Stimulated activated CD8-positive, alpha-beta memory T cell treated with anti-CD3 and anti-CD28 coated beads, Interleukin-7, amount 100 ng/mL, for 24 hours (primary cell): ENCODE measurements at regions not wholly inside any gene's neighbourhood (a gene's known extent, or its start where the extent isn't known, plus 50 kb on each side); places are given as distances from the start of the nearest gene placed in this dataset.

Experiments
- DNase-seq: peaks from one replicate; pipeline ENCODE4 v3.0.0-alpha.2; 2020; ENCODE audit warnings: low read depth

GRCh38 chr6:98467091-98467490 lies 367.3 kb upstream of the POU3F2 start:
- DNase-seq: no peak

- DNase-seq: no peak
These were observed 366.5 kb upstream of the POU3F2 start for GRCh38 chr6:98467902-98468301.

- DNase-seq: no peak
These were observed 365.2 kb upstream of the POU3F2 start for GRCh38 chr6:98469141-98469540.

DNA sequence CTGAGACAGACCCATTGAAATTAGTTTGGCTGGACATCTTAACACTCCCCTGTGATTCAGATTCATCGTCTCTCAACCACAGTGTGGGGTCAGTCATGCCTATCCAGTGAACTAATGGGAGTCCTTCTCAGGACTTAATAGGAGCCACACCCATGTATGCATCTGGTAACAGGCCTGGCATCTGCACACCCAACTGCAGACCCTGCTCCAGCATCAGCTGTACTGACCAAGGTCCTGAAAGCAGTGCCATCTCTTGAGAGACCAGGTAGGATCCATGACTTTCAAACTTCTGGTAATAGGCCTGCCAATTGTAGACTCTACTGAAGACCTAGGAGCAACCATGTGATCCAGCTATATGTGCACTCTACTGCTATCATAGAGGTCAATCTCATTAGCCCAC lies 363.6 kb upstream of the POU3F2 start:
- no peak for DNase-seq

DNA sequence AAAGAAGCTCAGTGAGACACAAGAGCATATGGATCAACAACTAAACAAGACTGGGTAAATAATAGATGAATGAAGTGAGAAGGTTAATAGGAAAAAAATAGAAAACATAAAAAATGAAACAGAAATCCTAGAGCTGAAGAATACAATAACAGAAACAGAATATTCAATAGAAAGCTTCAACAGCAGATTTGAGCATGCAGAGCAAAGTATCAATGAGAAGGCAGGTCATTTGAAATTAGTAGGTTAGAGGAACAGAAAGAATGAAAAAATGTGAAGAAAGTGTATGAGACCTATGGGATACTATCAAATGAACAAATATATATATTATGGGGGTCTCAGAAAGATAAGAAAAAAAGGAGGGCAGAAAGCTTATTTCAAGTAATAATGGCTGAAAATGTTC lies 362.9 kb upstream of the POU3F2 start:
- no peak for DNase-seq

GRCh38 chr6:98477231-98477630 lies 357.1 kb upstream of the POU3F2 start:
- no peak for DNase-seq

GRCh38 chr6:98484696-98485095 lies 349.7 kb upstream of the POU3F2 start:
- no peak for DNase-seq

- DNase-seq: no peak
These were observed 348.8 kb upstream of the POU3F2 start for GRCh38 chr6:98485593-98485992.

- no peak for DNase-seq
These were observed 348.3 kb upstream of the POU3F2 start for GRCh38 chr6:98486057-98486456.

DNA sequence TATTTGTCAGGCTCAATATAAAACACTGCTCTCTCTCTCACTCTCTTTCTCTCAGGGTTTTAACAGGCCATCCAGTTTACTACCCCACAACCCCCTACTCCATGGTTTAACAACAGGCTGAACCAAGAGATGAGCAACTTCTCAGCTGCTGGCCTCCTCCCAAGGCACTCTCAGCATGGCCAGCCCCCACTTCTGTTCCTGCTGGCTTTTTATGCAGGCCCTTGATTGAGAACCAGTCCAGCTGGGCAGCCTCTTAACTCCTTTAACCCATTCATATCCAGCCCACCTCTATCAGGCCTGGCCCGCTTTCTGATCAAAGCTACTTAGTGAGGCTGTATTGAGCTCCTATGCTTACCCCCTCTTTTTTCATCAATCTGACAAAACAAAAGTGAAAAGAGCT lies 346.8 kb upstream of the POU3F2 start:
- DNase-seq: no peak

- no peak for DNase-seq
These were observed 336.1 kb upstream of the POU3F2 start for GRCh38 chr6:98498144-98498775.

DNA sequence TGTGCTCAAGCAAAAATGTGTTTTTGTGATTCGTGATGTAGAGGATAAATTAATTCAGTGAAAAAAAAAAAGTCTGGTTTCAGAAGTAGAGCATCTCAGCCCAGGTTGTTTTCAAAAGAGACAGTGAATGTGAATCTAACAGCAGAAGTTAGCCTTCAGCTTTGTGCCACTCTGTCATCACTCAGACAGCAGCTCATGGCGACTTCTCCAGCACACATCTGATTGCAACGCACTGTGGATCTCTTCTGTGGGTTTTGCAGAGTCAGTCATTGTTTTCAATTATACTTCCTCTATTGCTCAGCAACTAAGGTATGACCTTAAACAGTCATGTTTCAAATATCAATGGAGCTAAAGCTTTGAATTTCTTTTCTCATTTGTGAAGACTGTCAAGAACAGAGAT lies 335.5 kb upstream of the POU3F2 start:
- no peak for DNase-seq

DNA sequence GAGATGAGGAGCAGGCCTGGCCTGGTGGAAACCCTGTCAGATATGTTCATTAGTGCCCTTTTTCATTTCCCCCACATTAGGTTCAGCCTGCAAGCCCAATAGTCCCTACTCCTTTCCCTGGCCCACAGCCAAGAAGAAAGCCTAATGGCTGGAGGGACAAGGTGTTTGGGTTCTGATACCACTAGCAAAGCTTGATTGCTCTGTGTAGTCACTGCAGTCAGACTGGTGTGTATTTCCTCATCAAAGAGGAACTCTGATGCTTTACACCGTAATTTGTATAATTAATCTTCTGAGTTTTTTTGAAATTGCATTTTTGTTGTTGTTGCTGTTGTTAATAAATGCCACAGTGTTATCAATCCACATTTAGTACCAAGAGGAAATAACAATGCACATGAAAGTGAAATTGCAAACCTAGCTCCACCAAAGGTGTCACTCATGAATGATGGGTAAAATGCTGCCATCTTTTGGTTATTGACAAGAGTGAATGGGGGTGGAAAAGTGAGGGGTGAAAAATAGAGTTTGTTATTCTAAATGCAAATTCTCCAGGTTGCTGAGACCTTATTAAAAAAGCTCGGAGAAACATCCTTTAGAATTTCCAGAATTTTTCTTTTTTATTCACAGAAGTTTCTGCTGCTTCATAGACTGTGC lies 320.2 kb upstream of the POU3F2 start:
- no peak for DNase-seq

GRCh38 chr6:98514796-98515195 lies 319.6 kb upstream of the POU3F2 start:
- DNase-seq: no peak

DNA sequence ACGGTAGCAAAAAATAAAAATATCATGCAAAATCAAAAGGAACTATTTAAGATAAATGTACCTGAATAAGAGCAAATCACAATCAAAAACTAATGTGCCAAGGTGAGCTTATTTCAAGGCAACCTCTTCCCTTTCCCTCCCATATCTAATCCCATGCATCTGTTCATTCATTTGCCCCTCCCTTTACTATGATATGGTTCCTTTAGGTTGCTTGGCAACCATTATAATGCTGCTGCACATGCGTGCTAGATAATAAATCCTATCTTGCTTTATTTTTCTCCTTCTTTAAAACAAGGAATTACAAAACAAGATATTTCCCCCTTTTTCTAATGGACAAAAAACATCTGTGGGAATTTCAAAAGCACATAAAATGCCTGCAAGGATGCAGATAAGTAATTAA lies 318.2 kb upstream of the POU3F2 start:
- DNase-seq: no peak

DNA sequence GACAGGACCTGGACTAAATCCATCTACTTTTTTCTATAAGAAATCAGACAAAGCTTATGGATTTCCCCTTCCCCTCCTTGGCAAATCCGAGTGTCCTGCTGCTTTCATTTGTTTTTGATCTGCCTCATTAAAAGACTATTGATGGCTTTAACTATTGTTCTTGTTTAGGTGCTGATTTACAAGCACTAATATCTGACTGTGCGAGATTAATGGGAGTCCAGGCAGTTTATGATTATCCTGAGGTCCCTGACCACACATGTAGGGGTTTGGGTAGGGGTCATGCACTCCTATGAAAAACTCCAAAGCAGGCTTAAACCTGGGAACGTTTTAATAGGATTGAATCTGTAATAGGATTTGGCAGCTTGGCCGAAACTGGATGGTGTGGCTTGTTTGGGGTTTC lies 317.5 kb upstream of the POU3F2 start:
- no peak for DNase-seq

DNA sequence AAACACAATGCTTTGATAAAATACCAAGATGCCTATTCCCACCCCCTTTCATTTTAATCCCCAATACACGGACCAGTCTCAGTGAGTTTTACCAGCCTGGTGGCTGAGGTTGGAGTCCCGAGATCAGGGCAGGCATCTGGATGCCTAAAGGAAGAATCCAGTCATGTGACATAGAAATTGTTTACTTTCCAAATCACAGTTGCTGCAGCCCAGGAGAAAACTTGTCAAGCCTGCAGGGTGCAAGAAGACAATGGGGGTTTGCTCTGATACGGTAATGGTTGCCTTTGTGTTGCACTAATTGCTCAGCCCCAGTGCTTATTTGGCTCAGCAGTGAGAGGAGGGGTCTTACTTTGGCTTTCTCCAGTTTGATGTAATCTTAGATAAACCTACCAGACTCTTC lies 308.5 kb upstream of the POU3F2 start:
- DNase-seq: no peak

DNA sequence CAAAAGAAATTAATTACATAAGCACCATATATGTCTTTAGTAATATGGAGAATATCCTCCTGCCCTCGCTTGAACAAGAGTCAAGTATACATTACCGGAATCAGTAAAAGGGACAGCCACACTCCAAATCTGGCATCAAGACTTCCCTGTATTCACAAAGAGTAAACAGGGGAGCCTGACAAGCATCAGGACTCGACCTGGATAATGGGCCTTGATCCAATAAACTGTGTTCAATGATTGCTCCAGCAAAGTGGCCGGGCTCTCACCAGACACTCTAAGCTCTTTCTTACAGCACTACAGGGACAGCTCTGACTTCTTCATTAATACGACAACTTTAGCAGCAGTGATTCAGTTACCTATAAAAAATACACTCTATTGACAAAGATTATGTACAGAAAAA lies 307.9 kb upstream of the POU3F2 start:
- no peak for DNase-seq

DNA sequence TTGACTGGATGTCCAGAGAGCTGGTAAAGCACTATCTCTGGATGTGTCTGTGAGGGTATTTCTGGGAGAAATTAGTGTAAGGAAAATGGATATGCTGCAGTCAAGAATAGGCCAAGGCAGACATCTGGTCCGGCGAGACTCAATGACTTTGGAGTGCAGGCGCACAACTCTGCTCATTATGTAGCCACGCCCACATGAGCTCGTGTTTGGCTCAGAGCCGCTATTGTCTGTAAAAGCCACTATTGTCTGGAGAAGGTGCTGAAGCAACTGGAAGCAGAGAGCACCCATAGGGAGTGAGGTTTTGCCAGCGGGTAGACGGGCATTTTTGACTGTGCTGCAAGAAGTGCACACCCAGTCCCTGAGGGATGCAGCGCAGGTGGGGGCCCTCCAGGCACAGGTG lies 305.0 kb upstream of the POU3F2 start:
- DNase-seq: no peak

DNA sequence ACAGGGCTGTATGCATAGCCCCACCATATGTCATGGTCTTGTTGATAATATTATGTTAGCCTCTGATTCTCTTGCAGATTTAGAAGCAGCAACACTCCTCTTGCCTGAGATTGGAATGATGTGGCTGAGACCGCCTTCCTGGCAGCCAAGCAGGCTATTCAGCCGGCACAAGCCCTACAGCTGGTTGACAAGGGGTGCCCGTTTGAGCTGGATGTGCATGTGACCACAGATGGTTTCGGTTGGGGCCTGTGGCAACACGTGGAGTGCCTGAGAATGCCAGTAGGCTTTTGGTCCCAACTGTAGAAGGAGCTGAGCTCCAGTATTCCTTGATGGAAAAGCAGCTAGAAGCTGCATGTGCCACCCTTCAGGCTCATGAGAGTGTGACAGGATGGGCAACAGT lies 303.6 kb upstream of the POU3F2 start:
- no peak for DNase-seq

DNA sequence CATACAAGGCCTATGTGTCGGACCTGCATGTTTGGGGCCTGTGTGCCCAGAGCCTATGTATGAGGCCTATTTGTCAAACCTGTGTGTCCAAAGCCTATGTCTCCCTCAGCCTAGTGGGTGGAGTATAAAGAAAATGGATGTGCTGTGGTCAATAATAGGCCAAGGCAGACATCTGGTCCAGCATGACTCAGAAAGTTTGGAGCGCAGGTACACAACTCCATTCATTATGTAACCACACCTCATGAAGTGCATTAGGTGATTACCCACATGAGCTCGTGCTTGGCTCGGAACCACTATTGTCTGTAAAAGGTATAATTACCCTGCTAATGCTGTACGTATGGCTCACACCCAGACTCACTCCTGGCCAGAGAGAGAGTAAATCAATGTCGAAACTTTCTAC lies 302.4 kb upstream of the POU3F2 start:
- DNase-seq: no peak

DNA sequence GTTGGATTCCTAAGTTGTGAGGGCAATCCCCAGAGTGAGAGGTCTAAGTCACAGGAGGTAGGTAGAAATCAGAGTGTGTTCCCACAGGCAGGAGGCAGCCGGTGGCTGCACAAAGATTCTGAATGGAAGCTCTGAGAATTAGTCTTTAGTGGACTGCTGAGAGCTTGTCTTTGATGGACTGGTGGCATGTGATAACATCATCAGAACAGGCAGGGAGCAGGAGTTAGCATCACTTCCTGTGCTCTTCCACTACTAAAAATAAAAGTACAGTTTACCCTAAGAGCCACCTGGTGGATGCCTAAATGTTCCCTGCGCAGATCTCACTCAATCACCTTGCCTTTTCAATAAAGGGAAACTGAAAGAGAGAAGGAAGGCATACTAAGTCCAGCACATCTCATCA lies 294.6 kb upstream of the POU3F2 start:
- no peak for DNase-seq

DNA sequence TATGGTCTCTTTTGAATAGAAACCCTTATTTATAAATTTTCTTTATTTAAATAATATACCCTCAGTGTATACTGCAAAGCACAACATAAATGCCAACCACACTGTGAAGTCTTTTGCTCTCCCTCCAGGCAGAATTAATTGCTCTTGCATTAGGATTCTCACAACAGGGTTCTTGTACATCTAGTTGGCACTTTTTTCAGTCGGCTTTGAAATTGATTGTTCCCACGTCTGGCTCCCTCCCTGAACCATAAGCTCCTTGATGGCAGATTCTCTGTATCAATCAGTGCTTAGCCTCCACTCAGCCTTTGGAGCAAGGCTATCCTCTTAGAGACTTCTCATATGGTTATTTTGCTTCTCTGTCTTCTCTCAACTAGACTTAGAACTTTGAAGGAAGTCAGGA lies 288.0 kb upstream of the POU3F2 start:
- no peak for DNase-seq

DNA sequence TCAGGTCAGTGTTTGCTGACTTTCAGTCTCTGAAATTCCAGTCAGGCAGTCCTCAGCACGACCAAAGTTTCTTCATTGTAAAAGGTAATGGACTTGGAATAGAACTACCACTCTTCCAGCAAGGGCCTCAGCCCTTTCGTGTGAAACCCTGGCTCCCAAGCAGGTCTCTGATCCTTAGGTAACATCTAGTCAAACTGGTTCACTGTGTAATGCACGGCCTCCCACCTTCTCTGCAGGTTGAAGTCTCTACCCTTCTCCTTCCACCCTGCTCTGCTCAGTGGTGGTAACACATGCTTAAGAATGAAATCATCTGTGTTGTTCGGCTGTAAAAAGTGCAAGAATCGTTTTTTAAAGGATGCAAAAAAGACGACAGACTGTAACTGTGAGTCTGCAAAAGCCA lies 287.2 kb upstream of the POU3F2 start:
- no peak for DNase-seq
